Prostate gland (tissue), 2 donors: ENCODE measurements at regions not wholly inside any gene's neighbourhood (a gene's known extent, or its start where the extent isn't known, plus 50 kb on each side); places are given as distances from the start of the nearest gene placed in this dataset.

ENCODE experiments used
- CTCF ChIP-seq, 4 experiments: fragments of 200-600 bp in 2 of 4; fragments of 450-650 bp in 2 of 4; sonication (generic) in 2 of 4; IDR thresholded peaks; 1 replicate in 3 of 4; 2 replicates in 1 of 4; pipeline ENCODE4 v1.5.1; 2016 to 2019; ENCODE audit warnings: antibody characterized with exemption in 4 of 4, mild to moderate bottlenecking in 2 of 4, moderate library complexity in 2 of 4
- POLR2A ChIP-seq: fragments of 450-650 bp; IDR thresholded peaks from one replicate; pipeline ENCODE4 v1.6.1; 2016; ENCODE audit warnings: antibody characterized with exemption, mild to moderate bottlenecking

DNA sequence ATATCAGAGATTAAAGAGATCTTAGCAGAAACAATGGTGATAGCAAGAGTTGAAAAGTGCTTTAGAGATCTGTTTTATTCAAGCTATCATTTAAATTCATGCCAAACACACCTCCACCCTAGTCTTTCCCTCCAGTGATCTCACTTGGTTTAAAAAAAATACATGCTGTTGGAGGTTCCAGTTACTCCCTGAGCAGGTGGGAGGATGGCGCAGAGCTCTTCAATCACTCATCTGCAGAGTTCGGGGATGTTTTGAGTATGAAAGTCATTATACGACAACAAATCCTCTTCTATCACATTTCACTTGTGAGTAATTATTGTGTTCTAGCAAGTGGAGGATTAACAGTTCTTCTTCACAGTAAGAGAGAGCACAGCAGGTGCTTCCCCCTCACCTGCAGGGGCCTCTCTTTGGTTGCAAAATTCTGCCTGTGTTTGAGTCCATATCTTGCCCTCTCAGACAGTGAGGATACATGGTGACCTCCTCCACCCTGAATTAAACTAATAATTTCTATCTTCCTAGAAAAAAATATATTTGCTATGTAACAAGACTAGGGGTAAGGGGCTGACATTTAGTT is 376.7 kb downstream of the LIG4 start:
- no peak for TF ChIP-seq CTCF (IDR thresholded peaks at IDR 0.05)
- TF ChIP-seq POLR2A = no peak
